ENCODE measurements at regions not wholly inside any gene's neighbourhood (a gene's known extent, or its start where the extent isn't known, plus 50 kb on each side); places are given as distances from the start of the nearest gene placed in this dataset.
A peak's percentile ranks its signal among the peaks of the same experiment; 100 is the strongest.

GRCh38 chr3:67106874-67107273 lies 108.8 kb downstream of the KBTBD8 start:
- Histone ChIP-seq H3K36me3 (ENCODE audit: low read depth, low read length) (no peaks in the 10 kb centered on the region), H3K9me3 (ENCODE audit: low read length) (no peaks in the 10 kb centered on the region), H3K9ac (ENCODE audit: low read length) (no peak overlapping the region), H3K9me2 (replicated peaks; ENCODE audit: low read length) (no peaks in the 10 kb centered on the region), H3K79me2 (ENCODE audit: low read length) (no peaks in the 10 kb centered on the region), H3K27ac (ENCODE audit: low read length) (no peak overlapping the region), H2AFZ (ENCODE audit: low read length) (no peak overlapping the region), H3K4me1 (ENCODE audit: insufficient read depth, low read length) (no peaks in the 10 kb centered on the region), H3K4me2 (ENCODE audit: low read length) (no peak overlapping the region), H3K27me3 (ENCODE audit: low read length) (no peaks in the 10 kb centered on the region), H4K20me1 (ENCODE audit: low read length) (no peaks in the 10 kb centered on the region), H3K4me3 (ENCODE audit: low read length) (no peak overlapping the region), H3F3A (ENCODE audit: low read length, unreplicated experiment) (no peaks in the 10 kb centered on the region)
- ChIA-PET CTCF (no interaction called here), POLR2A (ENCODE audit: unreplicated experiment) (no interaction called here)
- intact Hi-C loops (cut with micrococcal nuclease): no loop called here
- DNase-seq (no peak), ATAC-seq (no peak)
- TF ChIP-seq EZH2phosphoT487 (IDR thresholded peaks at IDR 0.05; ENCODE audit: borderline replicate concordance, low read length): no peak
- no peak for TF ChIP-seq EZH2 (IDR thresholded peaks at IDR 0.05; ENCODE audit: low read length, unreplicated experiment)
- TF ChIP-seq, protein P1, sequence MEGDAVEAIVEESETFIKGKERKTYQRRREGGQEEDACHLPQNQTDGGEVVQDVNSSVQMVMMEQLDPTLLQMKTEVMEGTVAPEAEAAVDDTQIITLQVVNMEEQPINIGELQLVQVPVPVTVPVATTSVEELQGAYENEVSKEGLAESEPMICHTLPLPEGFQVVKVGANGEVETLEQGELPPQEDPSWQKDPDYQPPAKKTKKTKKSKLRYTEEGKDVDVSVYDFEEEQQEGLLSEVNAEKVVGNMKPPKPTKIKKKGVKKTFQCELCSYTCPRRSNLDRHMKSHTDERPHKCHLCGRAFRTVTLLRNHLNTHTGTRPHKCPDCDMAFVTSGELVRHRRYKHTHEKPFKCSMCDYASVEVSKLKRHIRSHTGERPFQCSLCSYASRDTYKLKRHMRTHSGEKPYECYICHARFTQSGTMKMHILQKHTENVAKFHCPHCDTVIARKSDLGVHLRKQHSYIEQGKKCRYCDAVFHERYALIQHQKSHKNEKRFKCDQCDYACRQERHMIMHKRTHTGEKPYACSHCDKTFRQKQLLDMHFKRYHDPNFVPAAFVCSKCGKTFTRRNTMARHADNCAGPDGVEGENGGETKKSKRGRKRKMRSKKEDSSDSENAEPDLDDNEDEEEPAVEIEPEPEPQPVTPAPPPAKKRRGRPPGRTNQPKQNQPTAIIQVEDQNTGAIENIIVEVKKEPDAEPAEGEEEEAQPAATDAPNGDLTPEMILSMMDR (conservative IDR thresholded peaks at IDR 0.05; ENCODE audit: low read depth, low read length): no peak
- no TSS peak for BruUV-seq (replicated peaks)

DNA sequence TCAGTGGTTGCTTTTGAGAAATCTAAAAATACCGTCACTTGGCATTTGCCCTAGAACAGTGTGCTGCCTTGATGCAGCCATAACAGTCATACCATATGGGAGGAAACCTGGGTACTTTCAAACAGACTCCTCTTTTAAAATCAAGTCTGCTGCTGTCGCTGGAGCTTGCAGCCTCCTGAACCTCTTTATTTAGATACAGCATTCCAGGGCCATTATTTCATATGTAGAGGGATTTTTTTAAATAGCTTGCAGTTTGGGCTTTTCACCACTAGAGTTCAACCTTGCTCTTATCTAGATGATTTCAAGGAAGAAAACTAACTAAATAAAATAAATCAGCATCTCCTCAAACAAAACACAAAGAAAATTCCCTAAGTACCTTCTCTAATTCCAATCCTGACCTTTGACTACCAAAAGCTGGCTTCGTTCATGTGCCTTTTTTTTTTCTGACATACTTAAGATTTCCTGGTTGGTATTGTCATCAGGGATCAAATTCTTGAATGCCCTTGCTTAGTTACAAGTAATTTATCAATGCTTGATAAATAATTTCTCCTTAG lies 111.6 kb downstream of the KBTBD8 start:
- Histone ChIP-seq H3F3A (ENCODE audit: low read length, unreplicated experiment) (no peaks in the 10 kb centered on the region), H3K27me3 (ENCODE audit: low read length) (no peaks in the 10 kb centered on the region), H3K9ac (ENCODE audit: low read length) (no peak overlapping the region), H3K9me3 (ENCODE audit: low read length) (no peaks in the 10 kb centered on the region), H3K4me1 (ENCODE audit: insufficient read depth, low read length) (no peaks in the 10 kb centered on the region), H4K20me1 (ENCODE audit: low read length) (no peaks in the 10 kb centered on the region), H3K79me2 (ENCODE audit: low read length) (no peaks in the 10 kb centered on the region), H3K27ac (ENCODE audit: low read length) (no peak overlapping the region), H2AFZ (ENCODE audit: low read length) (no peak overlapping the region), H3K4me2 (ENCODE audit: low read length) (no peak overlapping the region), H3K36me3 (ENCODE audit: low read depth, low read length) (no peaks in the 10 kb centered on the region), H3K4me3 (ENCODE audit: low read length) (no peak overlapping the region), H3K9me2 (replicated peaks; ENCODE audit: low read length) (no peaks in the 10 kb centered on the region)
- no TSS peak for BruUV-seq (replicated peaks)
- DNase-seq (peak; percentile 61), ATAC-seq (no peak)
- TF ChIP-seq, protein P1 (conservative IDR thresholded peaks at IDR 0.05; ENCODE audit: low read depth, low read length): peak; percentile 56
- TF ChIP-seq EZH2phosphoT487 (IDR thresholded peaks at IDR 0.05; ENCODE audit: borderline replicate concordance, low read length): no peak
- ChIA-PET POLR2A (ENCODE audit: unreplicated experiment) (no interaction called here), CTCF (interaction anchor here (0.6 to 1.0 kb wide), 4 partner anchors 120 to 1862 kb away, joined by 3 to 5 read pairs (median 4); no protein-coding TSS in a partner anchor)
- intact Hi-C loops (cut with micrococcal nuclease): loop anchor here (1.0 to 5.0 kb wide), 4 partner anchors 248 to 1783 kb away; no protein-coding TSS in a partner anchor

DNA sequence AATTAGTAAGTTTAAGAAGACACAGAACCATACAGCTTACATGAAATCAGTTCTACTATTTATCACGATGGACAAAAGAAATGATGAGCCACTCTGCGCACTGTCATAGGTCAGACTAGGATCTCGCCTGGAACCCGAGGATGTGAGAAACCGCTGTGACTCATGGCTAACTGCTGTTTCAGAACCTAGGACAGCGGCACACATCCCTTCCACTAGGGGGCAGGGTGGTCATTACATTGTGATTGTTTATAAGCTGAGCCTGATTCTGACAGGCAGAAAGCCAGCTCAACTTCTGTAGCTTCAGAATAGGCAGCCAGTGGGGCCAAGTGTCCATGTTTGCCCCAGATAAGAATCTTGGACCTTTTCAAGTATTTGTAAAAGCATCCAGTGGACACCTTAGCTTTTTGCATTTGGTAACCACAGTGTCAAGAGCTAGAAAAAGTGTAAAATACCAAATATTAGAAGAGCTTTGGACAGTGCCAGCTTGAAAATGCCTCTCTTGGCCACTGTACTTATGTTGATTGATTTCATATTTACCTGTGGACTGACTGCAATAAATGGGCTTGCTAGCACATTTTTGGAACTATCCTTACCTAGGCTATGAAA lies 115.8 kb downstream of the KBTBD8 start:
- H3K36me3 ChIP-seq (ENCODE audit: low read depth, low read length): no peaks in the 10 kb centered on the region
- H4K20me1 ChIP-seq (ENCODE audit: low read length): no peaks in the 10 kb centered on the region
- H3F3A ChIP-seq (ENCODE audit: low read length, unreplicated experiment): no peaks in the 10 kb centered on the region
- no peaks in the 10 kb centered on the region for H3K27me3 ChIP-seq (ENCODE audit: low read length)
- no peaks in the 10 kb centered on the region for H3K9me2 ChIP-seq (replicated peaks; ENCODE audit: low read length)
- no peak overlapping the region for H3K9ac ChIP-seq (ENCODE audit: low read length)
- no peak overlapping the region for H2AFZ ChIP-seq (ENCODE audit: low read length)
- BruUV-seq (replicated peaks): no TSS peak
- H3K4me1 ChIP-seq (ENCODE audit: insufficient read depth, low read length): no peaks in the 10 kb centered on the region
- H3K27ac ChIP-seq (ENCODE audit: low read length): no peak overlapping the region
- ChIA-PET POLR2A (ENCODE audit: unreplicated experiment) (no interaction called here), CTCF (interaction anchor here (0.6 to 1.7 kb wide), 7 partner anchors 12 to 1762 kb away, joined by 3 to 9 read pairs (median 4); no protein-coding TSS in a partner anchor)
- no peaks in the 10 kb centered on the region for H3K79me2 ChIP-seq (ENCODE audit: low read length)
- H3K4me2 ChIP-seq (ENCODE audit: low read length): no peak overlapping the region
- peak; percentile 82 for ATAC-seq
- TF ChIP-seq EZH2phosphoT487 (IDR thresholded peaks at IDR 0.05; ENCODE audit: borderline replicate concordance, low read length): no peak
- TF ChIP-seq, protein P1 (conservative IDR thresholded peaks at IDR 0.05; ENCODE audit: low read depth, low read length): peak; percentile 82
- H3K9me3 ChIP-seq (ENCODE audit: low read length): no peaks in the 10 kb centered on the region
- DNase-seq: peak; percentile 76
- intact Hi-C loops (cut with micrococcal nuclease): loop anchor here (1.0 to 5.0 kb wide), 4 partner anchors 243 to 1778 kb away; no protein-coding TSS in a partner anchor
- no peak overlapping the region for H3K4me3 ChIP-seq (ENCODE audit: low read length)

Measured in PC-3 (cell line).